ENCODE measurements at regions not wholly inside any gene's neighbourhood (a gene's known extent, or its start where the extent isn't known, plus 50 kb on each side); places are given as distances from the start of the nearest gene placed in this dataset.
"Not testable (repeated sequence)": the region's sequence is repeated elsewhere in the genome, so short reads cannot be mapped to it uniquely, and the experiment has no call there.

- DNase-seq, result no peak
Observed at GRCh38 chr2:101610750-101611315, 86.7 kb upstream of the MAP4K4 start.

DNA sequence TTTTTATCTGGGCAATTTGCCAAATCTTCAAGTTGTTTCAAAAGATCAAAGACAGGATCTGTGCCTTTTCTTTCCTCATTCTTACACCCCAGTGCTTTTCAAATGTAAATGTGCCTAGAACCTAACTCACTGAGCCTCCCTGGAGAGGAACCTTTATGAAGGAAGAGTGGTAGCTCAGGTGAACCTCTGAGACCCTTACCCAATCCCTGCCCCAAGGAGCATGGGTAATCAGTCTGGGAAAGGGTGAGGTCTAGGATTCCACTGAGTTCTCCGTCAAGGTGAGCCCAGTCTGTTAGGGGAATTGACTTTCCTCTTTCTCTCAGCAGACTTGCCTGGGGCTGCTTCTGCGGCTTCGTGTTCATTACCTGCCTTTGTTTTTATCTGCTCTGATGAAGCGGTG is 88.1 kb upstream of the MAP4K4 start:
- DNase-seq, result no peak

- no peak for DNase-seq
Observed at GRCh38 chr2:101608408-101609310, 88.8 kb upstream of the MAP4K4 start.

DNA sequence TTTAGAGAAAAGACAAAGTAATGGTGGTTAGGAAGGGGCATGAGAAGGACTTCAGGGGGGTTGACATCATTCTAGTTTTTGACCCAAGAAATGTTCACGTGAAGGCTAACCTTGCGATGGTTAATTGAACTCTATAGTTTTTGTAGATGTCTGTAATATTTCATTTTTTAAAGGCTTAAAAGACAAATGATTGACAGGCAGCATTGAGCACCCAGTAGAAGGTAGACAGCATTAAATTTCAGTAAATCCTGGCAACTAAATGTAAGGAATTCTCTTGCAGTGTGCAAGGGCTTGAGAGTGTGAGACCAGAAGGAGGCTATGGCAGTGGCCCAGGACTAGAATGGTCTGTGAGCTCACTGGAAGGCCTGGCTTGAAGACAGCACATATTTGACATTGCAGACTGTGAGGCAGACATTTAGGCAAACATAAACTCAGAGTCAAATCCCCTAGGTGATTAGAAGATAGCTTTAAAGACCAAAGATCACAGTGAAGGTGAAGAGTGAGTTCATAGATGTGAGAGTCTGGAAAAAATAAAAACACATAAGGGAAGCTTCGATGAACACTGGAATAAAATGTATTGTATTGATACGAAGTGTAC is 100.1 kb upstream of the MAP4K4 start:
- peak; percentile 73 for DNase-seq

GRCh38 chr2:101596333-101596732 is 101.2 kb upstream of the MAP4K4 start:
- no peak for DNase-seq

GRCh38 chr2:101587251-101587650 is 110.3 kb upstream of the MAP4K4 start:
- no peak for DNase-seq

DNA sequence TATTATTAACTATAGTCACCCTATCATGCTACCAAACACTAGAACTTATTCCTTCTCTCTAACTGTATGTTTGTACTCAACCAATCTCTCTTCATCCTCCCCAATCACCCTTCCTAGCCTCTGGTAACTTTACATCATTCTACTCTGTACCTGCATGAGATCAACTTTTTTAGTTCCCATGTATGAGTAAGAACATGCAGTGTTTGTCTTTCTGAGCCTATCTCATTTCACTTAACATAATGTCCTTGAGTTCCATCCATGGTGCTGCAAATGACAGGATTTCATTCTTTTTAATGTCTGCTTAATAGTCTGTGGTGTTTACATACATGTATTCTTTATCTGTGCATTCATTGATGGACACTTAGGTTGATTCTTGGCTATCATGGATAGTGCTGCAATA is 108.9 kb upstream of the RFX8 start:
- DNase-seq, result no peak

- DNase-seq, result no peak
Observed at GRCh38 chr2:101581675-101582299, 106.9 kb upstream of the RFX8 start.

DNA sequence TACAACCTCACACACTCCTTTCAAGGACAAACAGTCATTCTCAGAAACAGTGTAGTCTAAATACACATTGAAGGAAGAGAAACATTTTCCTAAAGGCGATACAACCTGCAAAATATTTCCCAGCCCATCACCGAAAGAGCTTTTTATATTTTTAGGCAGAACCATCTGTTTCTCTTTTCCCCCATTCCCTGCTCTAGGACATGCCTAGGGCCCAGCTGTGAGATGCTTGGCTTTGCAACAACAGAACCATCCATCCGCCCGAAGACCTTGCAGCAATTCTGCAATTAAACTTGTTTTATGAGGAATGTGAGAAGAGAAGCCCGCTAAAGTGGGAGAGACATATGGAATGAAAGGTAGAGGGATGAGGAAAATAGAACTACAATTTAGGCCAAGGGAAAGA is 105.6 kb upstream of the RFX8 start:
- DNase-seq, result no peak

GRCh38 chr2:101578671-101579070 is 103.8 kb upstream of the RFX8 start:
- DNase-seq, result no peak

DNA sequence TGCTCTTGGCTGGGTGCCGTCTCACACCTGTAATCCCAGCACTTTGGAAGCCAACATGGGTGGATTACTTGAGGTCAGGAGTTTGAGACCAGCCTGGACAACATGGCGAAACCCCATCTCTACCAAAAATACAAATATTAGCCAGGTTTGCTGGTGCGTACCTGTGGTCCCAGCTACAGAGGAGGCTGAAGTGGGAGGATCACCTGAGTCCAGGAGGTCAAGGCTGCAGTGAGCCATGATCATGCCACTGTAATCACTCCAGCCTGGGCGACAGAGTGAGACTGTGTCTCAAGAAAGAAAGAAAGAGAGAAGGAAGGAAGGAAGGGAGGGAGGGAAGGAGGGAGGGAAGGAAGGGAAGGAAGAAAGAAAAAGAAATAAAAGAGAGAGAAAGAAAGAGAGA is 103.2 kb upstream of the RFX8 start:
- not testable (repeated sequence) for DNase-seq

DNA sequence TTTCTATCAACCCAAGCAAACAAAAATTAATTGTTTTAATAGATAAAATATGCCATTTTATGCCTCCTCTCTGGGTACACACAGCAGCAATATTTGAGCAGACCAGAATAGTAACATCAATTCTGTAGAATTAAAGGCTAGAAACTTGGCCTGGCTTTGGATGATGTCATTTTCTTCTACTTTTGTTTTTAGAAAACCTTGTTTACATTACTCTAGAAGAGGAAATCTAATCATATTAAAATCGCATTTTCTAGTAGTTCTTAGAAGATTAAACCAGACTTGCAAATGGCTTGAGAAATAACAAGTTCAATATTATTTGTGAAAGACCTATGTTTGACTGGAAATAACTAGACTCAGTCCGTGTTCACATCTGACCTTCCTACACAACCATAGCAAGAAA is 102.3 kb upstream of the RFX8 start:
- DNase-seq, result peak; percentile 30

- no peak for DNase-seq
Observed at GRCh38 chr2:101574622-101575021, 99.7 kb upstream of the RFX8 start.

GRCh38 chr2:101571951-101572350 is 97.0 kb upstream of the RFX8 start:
- DNase-seq, result no peak

DNA sequence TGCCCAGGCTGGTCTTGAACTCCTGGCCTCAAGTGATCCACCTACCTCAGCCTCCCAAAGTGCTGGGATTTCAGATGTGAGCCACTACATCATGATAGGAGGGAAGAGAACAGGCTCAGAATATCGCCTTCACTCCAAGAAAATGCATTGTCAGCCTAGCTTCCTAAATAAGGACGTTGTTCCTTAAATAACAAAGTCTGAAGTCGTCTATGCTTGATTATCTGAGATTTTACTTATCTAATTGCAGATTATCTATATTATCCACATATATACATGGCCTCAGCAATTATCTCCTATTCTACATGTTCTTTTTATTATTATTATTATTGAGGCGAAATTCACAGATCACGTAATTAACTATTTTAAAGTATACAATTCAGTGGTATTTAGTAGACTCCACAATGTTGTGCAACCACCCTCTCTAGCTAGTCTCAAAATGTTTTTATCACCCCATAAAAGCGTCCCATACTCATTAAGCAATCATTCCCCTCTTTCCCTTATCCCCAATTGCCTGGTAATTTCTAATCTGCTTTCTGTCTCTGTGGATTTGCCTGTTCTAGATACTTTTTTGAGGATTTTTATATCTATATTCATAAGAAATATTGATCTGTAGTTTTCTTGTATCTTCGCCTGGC is 95.1 kb upstream of the RFX8 start:
- no peak for DNase-seq

GRCh38 chr2:101568969-101569368 is 94.1 kb upstream of the RFX8 start:
- DNase-seq, result no peak

DNA sequence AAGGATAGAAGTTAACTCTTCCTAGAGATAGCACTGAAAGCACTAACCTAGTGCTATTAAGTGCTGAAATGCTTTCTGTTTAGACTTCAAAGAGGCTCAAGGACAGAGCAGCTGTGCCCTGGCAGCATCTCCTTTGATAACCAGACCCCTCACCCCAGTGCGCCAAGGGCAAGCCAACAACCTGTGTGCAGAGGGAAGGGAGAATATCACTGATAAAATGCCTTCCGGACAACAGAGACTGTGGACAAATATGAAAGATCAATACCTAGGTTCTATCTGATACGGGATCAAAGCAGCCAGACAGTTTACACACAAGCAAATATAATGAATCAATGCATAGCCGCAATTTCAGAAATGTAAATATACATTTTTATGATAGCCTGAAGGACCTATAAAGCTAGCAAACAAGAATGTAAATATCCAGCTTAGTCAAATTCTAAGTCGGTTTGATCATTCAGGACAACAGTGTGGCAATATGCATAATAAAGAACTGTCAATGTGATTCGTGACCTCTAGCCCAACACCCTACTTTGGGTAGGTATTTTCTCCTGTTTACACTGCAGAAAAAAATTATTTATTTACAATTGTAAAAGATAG is 91.8 kb upstream of the RFX8 start:
- DNase-seq, result no peak

DNA sequence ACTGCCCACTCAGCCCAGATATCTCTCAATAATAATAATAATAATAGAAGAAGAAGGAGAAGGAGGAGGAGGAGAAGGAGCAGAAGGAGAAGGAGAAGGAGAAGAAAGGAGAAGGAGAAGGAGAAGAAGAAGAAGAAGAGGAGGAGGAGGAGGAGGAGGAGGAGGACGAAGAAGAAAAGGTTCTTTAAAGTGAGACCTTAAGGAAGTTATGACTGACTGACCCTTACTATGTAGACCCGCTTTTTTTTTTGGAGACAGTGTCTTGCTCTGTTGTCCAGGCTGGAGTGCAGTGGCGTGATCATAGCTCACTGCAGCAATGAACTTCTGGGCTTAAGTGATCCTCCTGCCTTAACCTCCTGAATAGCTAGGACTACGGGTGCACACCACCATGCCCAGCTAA is 88.9 kb upstream of the RFX8 start:
- no peak for DNase-seq

GRCh38 chr2:101560780-101561315 is 85.9 kb upstream of the RFX8 start:
- no peak for DNase-seq

DNA sequence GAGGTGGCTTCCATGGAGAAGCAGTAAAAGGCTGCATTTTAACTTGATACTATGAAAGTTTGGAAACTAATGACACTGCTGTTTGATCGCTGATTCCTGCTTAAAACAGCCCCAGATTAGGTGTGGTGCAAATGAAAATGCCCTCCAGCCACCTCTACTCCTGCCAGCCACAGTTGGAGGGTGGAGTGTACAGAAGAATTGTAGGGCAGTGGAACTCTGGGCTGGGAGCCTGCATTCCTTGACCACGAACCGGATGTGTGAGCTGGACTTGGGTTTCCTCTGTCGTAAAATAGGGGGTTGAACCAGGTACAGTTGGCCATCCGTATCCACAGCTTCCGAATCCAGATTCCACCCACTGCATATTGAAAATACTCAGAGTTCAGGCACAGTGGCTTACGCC is 84.6 kb upstream of the RFX8 start:
- DNase-seq, result no peak

GRCh38 chr2:101558740-101559525 is 84.0 kb upstream of the RFX8 start:
- DNase-seq, result peak; percentile 48

All from muscle of arm (tissue), 1 donor.